GM12874 (cell line): ENCODE measurements at regions not wholly inside any gene's neighbourhood (a gene's known extent, or its start where the extent isn't known, plus 50 kb on each side); places are given as distances from the start of the nearest gene placed in this dataset.

Experiments used
- TF ChIP-seq, protein P1 (sequence below): IDR thresholded peaks from 2 replicates; pipeline ENCODE4 v1.5.1; 2011; ENCODE audit warnings: low read depth, mild to moderate bottlenecking, control low read depth, low read length, moderate library complexity; ENCODE audit not compliant: insufficient read depth

DNA sequence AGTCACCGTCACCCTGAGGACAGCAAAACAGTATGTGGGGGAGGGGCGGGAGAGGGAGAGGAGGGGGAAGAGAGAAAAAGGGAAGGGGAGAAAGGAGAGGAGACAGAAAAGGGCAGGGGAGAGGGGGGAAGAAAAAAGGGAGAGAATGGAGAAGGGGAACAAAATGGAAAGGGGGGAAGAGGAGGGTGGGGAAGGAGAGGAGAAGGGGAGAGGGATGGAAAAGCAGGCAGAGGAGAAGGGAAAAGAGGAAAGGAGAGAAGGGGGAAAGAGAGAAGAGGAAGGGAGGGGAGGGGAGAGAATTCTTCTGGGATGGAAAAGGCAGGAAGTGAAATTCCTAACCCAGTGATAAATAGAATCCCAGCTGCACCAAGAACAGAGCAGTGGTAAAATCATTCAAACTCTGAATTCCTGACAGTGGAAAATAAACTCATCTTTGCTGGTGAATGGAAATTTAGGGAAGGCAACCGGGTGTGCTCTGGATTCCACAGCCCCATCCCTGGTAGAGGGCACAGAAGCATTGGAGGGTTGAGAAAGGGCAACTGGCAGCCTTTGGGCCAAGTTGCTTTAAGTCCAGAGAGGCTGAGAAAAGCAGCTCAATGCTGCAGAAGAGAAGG lies 244.2 kb downstream of the BCOR start:
- TF ChIP-seq, protein P1, sequence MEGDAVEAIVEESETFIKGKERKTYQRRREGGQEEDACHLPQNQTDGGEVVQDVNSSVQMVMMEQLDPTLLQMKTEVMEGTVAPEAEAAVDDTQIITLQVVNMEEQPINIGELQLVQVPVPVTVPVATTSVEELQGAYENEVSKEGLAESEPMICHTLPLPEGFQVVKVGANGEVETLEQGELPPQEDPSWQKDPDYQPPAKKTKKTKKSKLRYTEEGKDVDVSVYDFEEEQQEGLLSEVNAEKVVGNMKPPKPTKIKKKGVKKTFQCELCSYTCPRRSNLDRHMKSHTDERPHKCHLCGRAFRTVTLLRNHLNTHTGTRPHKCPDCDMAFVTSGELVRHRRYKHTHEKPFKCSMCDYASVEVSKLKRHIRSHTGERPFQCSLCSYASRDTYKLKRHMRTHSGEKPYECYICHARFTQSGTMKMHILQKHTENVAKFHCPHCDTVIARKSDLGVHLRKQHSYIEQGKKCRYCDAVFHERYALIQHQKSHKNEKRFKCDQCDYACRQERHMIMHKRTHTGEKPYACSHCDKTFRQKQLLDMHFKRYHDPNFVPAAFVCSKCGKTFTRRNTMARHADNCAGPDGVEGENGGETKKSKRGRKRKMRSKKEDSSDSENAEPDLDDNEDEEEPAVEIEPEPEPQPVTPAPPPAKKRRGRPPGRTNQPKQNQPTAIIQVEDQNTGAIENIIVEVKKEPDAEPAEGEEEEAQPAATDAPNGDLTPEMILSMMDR, result no peak

DNA sequence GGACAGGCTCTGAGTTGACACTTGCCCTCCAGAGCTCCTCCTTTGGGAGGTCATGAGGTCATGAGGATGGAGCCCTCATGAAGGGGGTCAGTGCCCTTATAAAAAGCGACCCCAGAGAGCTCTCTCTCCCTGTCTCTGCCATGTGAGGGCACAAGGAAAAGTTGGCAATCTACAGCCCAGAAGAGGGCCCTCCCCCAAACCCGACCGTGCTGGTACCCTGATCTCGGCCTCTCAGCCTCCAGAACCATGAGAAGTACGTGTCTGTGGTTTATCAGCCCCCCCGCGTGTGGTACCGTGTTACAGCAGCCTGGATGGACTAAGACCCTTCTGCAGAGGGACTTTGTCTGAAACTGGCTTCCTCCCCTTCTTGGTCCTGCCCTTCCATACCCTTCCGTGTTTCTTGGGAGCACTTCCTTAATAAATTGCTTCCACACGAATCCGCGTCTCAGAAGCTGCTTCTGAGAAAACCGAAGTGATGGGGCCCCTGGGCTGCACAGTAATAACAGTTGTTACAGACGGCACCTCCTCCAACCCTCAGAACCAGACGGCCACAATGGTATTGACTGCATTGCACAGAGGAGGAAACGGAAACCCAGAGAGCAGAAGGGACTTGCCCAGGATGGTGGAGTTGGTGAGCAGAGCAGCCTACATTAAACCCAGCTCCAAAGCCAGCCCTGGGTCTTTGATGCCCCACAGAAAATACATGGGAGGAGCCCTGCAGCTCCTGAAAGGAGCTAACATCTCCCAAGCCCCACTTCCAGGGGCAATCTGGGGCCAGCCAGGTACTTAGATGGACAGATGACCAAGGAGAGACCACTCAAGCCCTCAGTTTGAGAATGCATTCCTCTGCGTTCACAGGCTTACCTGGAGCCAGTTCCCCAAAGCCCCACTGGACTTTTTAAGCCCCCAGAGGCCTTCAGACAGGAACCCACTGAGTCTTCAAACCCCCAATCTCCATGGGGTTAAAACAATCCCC lies 242.7 kb downstream of the BCOR start:
- TF ChIP-seq, protein P1, result no peak

DNA sequence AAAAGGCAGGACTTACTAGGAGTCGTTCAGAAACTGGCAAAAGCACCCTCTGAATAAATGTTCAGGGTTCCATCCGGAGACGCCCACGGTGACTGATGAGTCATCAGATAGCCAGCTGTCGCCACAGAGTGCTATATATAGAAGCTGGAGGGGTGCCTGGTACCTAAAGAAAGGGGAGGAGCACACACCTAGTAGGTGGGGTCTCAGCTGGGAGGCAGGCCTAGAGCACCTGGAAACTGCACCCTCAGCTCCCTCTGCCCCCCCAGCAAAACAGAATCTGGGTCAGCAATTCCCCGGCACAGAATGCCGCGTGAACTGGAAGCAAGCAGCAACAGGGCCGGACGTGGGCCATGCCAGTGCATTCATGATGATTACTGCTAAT lies 242.0 kb downstream of the BCOR start:
- TF ChIP-seq, protein P1, result no peak

DNA sequence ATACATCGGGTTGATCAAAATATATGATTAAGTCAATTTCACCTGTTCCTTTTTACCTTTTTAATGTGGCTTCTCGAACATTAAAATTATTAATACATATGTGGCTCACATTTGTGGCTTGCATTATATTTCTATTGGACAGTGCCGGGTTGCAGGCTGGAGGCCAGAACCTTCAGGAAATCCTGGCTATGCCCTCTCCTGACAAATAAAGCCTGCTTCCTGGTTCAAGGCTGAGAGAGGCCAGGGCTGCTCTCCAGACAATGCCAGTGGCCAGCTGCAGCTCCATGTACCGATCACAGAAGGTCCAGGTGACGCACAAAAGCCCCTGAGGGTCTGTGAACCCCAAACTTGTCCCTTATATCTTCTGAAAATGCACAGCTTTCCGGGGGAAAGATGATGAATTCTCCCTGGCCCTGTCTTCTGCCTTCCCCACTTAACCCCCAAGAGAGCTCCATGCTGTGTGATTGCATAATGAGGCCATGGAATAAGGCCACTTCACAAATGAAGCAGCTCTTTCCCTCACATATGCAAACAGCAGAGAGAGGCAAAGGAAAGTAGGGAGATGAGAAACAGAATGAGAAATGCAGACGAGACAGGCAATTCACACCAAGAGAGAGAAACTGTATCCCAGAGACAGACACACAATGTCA lies 241.2 kb downstream of the BCOR start:
- TF ChIP-seq, protein P1, result no peak

DNA sequence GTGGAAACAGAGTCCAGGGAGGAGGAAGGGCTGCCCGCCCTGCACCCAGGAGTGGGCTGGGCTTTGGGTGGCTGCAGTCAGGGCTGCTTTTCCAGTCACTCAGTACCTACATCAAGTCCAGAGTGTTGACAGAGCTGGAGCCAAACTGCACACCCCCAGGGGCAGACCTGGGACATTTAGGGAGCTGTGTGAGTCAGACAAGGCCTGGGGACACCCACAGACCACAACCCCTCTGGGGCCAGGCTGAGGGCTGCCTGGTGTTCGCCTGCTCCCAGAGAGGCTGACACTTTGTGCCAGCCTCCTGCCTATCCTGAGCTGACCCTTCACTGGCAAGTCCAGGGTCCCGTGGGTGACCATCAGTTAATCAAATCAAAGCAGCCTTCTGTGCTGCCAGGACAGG lies 240.0 kb downstream of the BCOR start:
- TF ChIP-seq, protein P1, result no peak

DNA sequence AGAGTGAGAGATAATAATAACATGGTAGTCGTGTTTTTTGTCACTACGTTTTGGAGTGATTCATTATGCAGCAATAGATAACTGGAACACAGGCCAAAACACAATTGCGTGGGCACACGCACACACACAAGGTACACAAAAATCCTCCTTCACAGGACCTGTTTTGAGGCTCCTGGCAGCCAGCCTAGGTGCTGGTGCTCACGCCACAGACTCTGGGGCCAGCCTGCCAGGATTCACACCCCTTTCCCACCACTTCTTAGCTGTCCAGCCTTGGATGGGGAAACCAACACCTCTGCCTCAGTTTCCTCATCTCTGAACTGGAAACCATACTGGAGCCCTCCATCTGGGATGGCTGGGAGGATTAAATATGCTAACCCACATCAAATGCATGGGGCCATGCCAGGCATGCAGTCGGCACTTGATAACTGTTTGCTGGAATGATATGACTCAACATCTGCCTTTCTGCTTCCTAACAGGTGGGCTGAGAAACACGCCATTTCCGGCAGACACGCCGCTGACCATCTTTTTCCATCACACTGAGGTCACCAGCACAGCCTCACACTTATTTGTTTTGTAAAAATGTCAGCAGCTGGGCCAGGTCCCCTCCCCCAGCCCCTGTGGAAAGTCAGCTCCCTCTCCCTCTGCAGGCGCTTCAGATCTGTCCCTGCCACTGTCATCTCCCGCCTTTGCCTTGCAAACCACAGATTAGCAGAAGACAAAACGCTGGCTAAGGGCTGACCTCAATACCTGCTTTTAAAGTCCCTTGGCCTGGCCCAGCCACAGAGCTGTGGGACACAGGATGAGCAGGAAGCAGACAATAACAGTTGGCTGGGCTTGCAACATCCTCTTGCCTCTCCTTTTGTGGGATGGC lies 237.5 kb downstream of the BCOR start:
- TF ChIP-seq, protein P1, result no peak

DNA sequence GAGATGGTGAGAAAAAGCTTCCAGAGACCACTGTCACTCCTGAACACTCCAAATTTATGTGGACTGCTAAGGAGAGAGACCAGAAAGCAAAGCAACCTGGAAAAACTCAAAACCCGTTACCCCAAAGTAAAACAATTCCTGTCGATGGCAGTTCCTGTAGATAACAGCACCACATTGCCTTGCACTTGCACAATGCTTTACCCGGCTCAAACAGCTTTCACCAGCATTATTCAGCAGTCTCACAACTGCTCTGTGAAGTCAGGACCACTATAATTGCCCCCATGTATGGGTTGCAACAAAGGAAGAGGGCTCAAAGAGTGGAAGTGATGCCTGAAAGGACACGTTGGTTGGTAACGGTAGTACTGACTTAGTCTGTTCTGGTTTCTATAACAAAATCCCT lies 234.8 kb downstream of the BCOR start:
- TF ChIP-seq, protein P1, result no peak
